COLO668 (cell line): ENCODE measurements at regions not wholly inside any gene's neighbourhood (a gene's known extent, or its start where the extent isn't known, plus 50 kb on each side); places are given as distances from the start of the nearest gene placed in this dataset.

Experiments used
- DNase-seq: peaks from one replicate; lab custom pipeline; 2025; ENCODE audit not compliant: unreplicated experiment; lab: John Stamatoyannopoulos, UW

DNA sequence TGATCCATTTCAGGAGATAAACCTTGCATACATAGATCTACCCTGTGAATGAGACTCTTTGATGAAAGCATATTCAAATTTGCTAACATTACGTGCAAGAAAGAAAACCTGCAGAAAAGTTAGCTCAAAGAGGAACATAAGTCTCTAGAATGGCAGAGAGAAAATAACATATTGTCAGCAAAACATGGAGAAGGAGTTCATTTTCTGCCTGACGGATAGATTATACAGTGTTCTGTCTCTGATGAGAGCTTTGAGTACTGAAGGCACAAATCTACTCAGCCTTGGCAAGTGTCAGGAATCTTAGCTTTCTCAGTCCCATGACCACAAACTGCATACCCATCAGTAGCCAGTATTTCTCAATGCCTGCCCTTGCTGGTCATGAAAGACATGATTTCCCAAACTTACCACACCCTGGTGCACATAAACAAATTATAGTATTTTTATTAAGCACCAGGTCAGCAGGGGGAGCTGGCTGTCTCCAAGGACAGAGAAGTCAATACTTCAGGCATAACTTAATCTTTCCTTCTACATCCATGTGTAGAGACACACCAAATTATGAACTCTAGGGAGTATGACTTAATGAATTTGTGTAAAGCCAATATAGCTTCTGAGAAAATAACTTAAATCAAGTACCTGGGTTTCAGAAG is 401.2 kb upstream of the SOX11 start:
- no peak for DNase-seq

DNA sequence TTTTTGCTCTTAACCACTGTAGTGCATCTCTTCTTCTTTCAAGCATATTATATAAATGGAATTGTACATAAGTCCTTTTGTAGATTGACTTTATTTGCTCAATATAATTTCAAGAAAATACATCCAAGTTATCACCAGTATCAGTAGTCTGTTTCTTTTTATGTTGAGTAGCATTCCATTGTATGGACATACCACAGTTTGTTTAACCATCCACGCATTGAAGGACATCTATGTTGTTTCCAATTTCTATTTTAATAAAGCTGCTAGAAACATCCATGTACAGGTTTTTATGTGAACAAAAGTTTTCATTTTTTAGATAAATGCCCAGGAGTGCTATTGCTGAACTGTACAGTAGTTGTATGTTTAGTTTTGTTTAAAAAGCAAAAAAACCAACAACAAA is 387.5 kb upstream of the SOX11 start:
- no peak for DNase-seq

DNA sequence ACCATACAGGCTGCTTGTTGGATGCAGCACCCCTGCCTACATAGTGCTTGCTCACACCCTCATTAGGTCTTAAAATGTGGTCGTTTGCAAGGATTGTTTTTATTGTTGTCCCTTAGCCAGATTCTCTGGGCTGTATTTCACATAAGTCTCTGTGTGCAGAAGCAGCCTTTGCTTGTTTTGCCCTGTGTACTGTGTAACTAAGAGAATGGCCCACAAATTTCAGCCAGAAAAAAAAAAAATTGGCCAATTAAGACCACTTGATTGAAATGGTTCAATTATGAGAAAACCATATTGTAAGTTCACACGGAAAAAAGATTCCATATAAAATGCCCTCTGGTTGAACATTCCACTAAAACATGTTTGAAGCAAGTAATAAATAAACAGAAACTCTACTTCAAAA is 377.1 kb upstream of the SOX11 start:
- DNase-seq = no peak

DNA sequence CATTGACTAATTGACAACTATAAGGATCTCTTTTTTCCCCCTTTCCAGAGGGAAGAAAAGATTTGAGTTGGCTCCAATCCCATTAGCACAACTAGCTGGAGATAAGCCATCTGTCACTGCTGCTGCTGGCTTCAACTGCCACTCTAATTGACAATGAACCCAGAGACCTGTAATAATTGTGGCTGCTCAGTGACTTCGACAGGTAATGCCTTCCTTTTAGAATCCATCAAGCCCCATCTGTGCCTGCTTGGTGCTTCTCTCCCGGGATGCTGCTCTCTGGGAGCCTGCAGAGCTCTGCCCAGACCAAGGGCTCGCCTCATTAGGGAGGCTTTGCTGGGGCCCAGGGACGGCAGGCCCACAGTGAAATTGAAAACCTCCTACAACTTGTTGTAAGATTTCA is 376.7 kb upstream of the SOX11 start:
- no peak for DNase-seq

DNA sequence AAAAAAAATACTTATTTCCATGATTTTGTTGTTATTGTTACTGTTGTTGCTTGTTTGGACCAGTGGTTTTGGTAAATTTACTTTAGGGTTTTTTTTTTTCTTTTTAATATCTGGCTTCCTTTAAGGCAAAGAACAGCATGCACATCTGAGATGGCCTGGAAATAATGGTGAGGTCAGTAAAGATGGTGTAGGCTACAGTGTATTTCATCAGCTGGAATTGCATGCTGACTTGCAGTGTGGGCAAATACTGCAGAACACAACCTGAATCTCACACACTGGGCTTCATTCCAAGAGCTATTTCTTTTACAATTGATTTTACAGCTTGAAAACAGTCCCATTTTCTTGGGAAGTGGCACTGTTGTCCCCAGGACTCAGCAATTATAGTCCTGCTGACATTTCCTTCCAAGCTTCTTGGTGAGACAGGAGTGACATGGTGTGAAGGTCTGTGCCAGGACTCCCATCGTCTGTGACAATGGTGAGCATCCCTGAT is 376.1 kb upstream of the SOX11 start:
- DNase-seq = no peak

DNA sequence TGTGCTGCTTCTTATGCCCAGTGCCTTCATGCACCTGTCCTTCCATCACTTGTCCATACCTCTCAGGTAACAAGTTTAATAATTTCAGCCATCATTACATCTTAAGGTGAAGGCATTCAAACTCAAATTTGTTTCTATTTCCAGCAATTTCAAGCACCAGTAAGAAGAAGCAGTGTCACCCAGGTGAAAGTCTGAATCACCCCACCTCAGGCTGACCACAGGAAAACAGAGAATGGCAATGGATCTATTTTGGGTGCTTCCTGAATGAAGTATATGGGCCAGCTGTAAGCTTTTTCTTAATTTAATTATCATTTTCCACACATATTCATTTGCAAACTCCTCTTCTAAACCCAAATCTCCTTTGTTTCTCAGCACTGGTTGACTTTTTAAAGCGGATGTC is 372.7 kb upstream of the SOX11 start:
- no peak for DNase-seq

DNA sequence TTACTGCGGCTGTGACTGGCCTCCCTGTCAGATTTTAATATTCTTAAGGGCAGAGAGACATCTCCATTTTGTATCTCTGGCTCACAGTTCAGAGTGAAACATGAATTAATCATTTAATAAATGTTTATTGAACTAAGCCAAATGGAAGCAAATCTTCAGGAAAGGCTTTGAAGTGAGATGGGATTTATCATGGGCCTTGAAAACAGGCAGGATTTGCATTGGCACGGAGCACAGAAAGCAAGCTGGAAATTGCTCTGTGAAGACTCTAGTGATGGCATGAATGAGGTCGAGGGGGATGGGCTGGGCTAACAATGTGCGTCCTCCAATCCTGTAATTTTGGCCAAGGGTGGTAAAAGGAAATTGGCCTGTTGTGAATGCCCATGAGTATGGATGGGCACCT is 369.8 kb upstream of the SOX11 start:
- no peak for DNase-seq

DNA sequence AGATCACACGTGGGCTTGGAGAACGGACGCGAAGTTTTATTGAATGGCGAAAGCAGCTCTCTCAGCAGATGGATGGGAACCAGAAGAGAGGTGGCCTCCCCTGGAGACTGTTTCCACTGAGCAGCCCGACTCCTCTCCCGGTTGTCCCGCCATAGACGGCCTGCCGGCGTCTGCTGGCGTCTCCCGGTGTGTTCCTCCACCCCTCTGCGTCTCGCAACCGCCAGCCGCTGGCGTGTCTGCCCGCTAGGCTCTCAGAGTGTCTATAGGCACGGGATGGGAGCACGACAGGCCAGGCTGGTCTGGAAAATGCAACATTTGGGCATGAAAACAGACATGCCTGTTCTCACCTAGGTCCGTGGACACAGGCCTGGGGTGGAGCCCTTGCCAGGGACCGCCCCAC is 366.7 kb upstream of the SOX11 start:
- no peak for DNase-seq

DNA sequence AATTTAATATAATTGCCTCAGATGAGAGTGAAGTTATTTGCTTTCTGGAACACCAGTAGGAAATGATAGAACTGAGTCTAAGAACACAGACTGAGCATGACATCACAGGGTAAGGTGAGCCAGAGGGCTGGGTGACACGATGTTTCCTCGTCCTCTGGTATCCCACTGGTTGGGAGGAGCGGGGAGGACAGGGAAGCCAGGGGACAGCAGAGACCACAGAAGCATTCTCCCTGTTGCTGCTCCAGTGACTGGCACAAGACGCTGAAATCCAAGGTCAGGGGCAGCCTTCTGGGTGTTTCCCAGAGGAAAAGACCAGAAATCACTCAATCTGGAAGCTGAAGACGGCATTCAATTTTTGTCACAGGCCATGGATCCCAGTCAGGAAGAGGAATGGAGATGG is 363.4 kb upstream of the SOX11 start:
- no peak for DNase-seq

DNA sequence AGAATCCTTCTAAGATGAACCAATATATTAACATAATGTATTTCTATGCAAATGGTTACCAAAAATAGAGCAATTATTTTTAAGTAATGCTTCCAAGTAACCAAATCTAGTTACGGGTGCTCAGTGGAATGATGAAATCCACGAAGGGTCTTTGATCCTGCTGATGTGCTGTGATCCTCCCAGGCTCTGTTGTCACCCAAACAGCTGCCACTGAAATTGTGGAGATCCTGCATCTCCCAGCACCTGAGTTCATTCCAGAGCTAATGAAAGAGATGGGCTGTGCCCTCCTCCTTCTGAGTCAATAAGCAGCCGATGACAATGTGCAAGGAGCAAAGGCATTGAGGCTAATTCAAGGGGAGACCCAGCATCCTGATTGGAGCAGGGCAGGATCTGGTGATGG is 362.4 kb upstream of the SOX11 start:
- no peak for DNase-seq

DNA sequence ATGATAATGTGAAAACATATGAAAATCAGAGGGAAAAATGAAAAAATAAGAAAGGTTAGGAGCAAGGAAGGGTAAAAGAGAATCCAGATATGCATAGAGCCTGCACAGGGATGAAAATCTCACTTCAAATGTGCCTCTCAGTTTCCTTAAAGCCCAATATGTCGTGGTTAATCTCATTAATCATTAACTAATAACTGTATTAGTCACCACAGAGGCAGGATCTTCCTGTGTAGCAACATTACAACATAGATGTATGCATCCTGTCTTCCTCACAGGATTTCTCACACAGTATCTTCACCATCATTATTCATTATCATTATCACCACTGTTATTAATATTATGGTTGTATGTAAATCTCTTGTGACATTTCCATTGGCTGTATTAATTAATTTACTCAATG is 361.2 kb upstream of the SOX11 start:
- no peak for DNase-seq

DNA sequence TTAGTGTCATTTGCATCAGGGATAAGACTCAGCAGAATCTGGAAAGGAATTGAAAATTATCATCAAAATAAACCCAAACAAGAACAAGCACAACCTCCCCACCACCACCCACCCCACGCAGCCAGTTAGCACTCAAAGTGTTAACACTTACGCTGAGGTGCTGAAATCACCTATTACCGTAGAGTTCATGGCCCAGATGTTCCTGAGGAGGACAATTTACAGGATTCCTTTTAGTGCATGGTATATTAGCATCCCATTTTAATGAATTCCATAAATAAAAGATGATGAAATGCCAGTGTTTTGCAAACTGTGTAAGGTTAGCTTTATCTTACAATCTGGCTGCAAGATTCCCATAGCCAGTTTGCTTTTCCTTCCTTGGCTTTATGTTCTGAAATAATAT is 359.3 kb upstream of the SOX11 start:
- no peak for DNase-seq

DNA sequence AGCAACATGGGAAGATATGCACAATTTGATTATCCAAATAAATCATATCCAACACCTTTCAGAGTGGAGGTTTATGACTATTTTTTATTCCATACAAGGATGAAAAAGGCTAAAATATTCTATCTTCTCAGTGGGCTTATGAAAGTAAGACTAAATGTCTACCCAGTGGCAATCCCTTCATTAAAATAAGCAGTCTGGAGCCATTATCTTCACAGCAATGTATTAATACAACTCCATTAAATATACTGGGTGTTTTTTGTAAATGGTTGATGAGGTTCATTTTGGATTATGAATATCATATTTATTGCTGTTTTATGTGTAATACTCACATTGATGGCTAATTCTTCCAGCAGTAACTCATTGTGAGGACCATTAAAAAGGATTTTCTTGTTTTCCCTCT is 352.7 kb upstream of the SOX11 start:
- no peak for DNase-seq

DNA sequence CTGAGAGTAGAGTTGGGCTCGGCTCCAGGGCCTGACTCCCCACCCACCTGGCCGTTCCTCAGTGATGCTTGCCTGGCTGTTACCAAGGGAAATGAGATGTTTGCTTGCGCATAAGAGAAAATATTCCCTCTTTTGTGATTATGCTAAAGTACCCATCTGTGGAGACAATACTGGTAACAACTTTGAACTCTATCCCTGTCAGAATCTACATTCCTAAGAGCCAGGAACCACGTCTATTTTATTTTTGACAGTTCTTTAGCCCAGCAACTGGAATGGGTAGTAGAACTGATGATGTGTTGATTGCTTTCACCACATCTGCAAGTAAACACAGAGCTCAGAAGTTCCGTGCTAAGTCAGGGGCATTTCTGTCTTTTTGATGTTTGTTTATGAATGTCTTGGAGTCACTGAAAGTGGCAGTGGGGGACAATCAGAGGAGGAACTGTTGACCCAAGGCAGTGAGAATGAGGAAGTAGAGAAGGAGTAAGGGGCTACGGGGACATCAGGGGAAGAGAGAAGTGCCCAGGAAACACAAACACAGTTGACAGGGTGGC is 348.3 kb upstream of the SOX11 start:
- no peak for DNase-seq

DNA sequence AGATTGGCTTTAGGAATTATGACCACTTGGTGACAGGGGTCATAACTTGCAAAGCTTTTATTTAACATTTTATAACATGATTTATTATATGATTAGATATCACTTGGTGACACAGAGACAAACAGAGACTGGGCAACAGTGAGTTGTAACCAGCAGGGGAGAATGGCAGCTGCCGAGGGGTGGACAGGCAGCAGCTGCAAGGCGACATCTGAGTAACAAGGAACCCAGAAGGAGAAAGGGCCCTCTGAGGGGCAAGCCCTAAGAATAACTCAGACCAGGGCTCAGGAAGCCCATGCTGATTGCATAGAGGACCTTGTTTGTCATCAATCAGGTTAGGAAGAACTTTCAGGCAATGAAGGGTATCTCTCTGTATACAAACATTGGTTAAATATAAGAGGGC is 339.9 kb upstream of the SOX11 start:
- no peak for DNase-seq

DNA sequence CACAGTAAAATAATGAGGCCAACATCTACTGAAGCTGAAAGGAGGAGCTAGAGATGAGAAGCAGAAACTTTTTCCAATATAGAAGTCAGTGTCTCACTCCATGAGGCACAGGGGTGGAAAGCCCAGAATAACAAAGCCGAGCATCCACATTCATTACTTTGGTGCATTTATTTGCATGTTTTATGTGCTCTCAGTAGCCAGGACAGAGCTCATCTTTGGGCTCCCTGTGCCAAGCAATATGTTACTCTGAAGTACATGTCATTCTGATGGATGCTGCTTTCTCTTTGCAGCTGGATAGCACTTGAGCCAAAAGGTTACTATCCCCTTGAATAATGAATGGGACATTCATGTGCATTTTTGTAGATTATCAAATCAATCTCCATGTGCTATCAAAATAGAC is 338.6 kb upstream of the SOX11 start:
- no peak for DNase-seq

DNA sequence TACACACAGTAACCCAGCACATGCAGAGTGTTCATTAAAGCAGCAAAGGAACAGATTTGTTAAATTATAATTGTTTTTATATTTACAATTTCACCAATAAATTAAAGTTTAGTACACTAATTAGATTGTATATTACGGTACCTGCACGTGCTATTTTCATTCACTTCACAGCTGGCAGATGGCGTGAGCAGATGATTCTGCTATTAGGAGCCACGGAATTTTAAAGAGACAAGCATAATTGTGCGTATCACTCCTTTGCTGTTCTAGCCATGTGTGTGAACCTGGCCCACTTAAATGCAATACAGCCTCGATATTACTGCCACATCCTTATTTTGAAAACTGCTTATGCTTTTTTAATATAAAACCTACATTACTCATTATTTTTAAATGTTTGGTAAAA is 332.8 kb upstream of the SOX11 start:
- no peak for DNase-seq

DNA sequence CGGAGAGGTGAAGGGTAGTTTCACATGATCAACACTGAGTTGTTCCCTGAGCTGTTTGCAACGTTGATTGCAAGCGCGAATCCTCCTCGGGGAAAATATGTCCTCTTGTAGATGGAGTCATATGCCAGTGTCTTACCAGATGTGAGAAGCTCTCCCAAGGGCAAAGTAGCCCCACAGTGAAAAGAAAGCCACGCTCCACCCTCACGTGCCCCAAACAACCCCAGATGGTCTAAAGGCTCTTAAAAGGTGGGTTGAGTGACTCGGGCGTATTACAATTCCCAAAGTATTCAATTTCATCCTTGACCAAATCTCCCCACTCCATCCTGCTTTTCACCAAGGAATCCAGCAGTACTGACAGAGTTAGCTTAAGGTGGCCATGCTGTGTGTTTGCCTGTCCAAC is 332.1 kb upstream of the SOX11 start:
- DNase-seq = no peak

DNA sequence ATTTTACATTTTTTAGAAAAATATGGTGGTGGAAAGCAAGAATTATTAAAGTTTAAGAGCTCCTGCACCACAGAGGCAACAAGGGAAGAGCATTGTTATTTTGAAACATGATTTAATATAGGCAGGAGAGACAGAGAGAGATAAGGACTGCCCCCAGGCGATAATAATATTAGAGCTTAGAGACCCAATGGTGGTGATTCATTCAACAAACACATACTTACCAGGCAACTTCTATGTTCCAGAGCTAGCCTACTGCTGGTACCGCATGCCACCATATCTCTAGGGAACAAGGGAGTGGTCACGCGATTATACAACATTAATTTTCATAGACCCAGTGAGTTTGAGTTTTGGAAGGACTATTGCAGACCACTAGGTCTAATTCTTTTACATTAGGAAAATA is 327.8 kb upstream of the SOX11 start:
- DNase-seq = no peak

DNA sequence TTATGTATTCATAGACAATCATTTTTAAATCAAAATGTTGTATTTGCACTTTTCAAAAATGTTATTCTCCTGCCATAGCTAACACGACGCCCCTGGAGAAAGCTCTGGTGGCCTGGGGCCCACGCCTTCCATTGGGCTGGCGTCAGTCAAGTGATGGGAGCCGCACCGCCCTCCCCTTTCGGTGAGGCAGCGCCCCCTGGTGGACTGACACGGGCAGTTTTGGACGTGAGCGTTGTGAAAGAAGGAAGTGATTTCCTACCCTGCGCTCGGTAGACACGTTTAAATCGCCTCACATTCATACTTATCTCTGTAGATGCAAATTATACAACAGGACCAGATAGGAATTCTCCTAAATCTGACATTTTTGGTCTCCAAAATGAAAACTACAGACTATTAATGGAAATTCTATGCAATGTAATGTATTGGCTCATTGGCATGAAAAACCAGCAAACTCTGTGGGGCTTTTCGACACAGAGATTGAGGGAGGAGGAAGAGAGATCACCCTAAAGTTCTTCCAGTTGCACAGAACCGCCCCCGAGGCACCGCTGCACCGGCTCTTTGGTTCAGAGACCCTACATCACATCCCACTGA is 326.2 kb upstream of the SOX11 start:
- peak; percentile 80 for DNase-seq

DNA sequence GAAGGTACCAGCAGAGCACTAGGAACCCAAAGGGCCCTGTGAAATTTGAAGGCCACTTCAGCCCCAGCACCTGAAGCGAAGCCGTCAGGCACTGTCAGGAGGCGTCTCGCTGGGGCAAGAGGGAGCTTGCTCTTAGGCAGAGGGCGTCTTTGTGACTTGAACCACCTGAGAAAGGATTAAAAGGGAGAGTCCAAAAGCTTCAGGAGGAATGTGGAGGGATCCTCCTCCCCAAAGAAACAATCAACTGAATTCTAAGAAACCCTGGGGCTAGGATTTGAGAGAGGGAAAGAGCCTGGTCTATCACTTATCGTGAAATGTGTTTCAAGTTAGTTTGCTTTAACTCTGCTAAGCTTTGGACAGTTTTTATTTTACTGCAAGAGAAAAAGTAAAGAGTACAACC is 324.9 kb upstream of the SOX11 start:
- DNase-seq = no peak

DNA sequence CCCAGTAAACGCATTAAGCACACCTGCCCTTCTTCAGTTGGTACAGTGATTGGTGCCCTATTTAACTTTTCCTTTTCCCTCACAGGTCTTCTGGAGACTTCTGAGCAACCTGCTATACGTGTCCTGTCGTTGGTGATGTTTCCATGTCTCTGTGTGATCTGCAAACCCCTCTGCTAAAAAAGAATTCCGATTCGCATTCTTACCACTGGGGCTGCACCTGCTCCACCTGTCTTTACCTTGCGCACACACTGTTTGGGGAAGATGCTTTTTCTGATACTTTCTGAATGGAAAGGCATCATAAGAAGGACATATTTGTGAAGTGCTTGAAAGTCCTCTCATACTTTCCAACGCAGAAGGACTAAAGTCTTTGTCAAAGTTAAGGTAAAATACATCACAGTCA is 323.9 kb upstream of the SOX11 start:
- DNase-seq = no peak

DNA sequence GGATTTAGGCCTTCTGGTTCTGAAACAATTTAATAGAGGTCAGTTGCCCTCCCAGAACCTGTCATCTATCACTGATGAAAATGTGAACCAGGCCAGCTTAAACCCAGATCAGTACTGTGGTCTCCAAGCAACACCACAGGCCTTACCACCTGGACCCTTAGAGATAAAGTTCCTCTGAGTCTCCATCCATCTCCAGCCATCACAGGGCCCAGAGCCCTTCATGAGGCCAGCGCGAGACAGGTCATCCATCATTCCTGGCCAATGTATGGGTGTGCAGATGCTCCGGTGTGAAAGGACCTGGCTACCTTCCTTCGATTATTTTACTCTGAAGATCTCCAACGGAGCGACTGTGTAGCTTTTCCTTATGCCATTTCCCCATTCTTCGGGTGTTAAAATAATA is 322.7 kb upstream of the SOX11 start:
- no peak for DNase-seq
